Left ventricle myocardium superior (tissue), 1 donor: ENCODE measurements at regions not wholly inside any gene's neighbourhood (a gene's known extent, or its start where the extent isn't known, plus 50 kb on each side); places are given as distances from the start of the nearest gene placed in this dataset.
A peak's percentile ranks its signal among the peaks of the same experiment; 100 is the strongest.
"Not testable (repeated sequence)": the region's sequence is repeated elsewhere in the genome, so short reads cannot be mapped to it uniquely, and the experiment has no call there.

Source experiments
- ATAC-seq: fragments of 200-7000 bp; cut with Tn5 transposase; one replicate; pipeline ENCODE4 v1.9.1; 2020; ENCODE audit warnings: mild to moderate bottlenecking, moderate library complexity
- DNase-seq: peaks from one replicate; pipeline ENCODE4 v3.0.0-alpha.2; 2020
- intact Hi-C: fragments of 100-400 bp; cut with micrococcal nuclease; formaldehyde crosslinking; loops from one replicate; pipeline ENCODE4 v1.11.0; 2022
- donor health status: DM: no; HTN: yes; CAD: no; lungs with severe emphysema.

DNA sequence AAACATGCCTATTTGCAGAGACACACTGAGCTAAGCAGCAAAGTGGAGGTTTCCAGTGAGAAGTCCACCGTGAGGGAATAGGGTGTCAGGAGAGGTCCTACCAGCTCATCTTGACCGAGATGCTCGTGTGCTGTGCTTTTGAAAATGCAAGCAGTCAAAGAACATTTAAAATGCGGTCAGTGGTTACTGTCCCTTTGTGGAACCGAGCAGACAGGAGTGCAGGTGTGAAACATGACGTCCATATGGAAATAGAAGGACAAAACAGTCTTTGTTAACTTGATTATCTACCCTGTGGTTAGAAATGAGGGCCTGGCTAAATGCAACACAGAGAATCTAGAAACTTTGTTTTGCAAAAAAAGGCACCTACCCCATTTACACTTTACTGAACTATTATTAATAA lies 473.3 kb downstream of the SPATA31A6 start:
- ATAC-seq, DNase-seq, intact Hi-C loops: not testable (repeated sequence)

DNA sequence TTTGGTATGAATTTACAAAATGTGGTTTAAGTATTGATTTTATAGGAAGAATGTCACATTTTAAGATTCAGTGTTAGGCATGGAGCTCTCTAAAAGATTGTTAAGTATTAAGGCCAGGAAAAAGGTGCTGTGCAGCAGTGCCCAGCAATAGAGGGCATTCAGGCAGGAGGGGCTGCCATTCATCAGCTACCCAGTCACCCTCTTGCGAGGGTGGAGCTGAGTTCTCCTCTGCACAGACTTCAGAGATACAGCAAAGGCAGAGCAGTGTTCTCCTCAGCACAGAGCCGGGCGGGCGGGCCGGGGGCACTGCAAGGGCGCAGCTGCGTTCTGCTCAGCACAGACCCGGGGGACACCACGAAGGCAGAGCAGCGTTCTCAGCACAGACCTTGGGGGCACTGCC lies 474.0 kb downstream of the SPATA31A6 start:
- DNase-seq, ATAC-seq, intact Hi-C loops: not testable (repeated sequence)

DNA sequence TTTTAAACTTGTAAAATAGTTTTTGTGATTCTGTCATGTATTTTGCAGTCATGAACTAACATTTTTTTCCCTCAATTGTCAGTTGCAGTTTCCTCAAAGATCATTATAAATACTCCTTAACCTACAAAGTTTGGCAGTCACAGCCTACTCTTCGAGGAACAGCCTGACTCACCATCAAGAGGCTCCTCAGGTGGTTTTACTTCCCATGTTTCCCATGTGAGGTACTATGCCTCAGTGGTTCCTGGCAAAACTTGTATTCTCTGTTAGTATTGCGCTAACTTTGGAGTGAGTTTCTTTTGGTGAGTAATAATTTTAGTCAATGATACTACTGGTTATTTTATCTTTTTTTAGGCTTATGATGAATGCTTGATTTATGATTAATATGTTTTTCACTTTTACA lies 513.7 kb downstream of the SPATA31A6 start:
- DNase-seq, intact Hi-C loops, ATAC-seq: not testable (repeated sequence)

GRCh38 chr9:42702890-42703289 lies 519.4 kb downstream of the SPATA31A6 start:
- intact Hi-C loops, DNase-seq, ATAC-seq: not testable (repeated sequence)

DNA sequence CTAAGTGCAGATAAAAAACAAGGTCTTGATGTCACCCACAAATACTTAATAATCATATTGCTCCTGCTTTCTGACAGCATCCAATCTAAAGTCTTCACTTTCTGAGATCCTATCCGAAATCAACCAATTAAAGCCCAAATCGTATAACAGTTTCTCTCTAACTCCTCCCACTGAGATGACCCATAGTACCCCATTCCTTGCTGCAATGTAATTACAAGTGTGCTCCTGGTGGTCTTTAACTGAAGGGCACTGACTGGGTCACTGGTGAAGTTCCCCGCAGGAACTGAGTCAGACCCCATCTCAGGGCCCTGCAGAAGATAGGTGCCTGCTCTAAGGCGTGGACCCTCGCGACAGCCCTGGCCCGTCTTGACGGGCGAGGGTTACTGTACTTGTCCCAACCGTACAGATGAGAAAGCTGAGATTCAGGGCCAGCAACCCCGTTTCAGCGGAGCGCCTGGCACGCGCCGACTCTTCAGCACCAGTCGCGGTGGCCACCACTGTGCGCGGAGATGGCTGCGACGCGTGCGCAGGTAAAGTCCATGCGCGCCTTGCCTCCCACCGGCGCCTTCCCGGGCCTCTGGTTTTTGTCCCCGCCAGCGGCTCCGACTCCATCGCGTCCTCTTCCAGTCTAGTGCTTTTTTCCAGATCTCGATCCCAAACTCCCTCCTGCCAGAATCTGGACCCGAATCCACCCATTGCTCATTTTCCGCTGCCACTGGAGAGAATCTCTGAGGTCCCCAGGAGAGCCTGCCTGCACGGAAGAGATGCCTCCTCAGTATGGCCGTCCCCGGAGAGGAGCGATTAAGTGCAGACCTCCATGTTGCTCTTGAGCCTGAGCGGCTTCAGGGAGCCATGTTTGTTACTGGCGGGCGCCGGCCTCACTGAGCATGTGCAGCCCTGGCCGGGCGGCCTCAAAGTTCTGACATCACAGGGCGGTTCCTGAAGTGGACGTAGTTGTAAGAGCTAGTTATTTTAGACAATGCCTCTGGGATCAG lies 541.7 kb downstream of the SPATA31A6 start:
- DNase-seq, intact Hi-C loops, ATAC-seq: not testable (repeated sequence)

GRCh38 chr9:42743030-42743814 lies 559.8 kb downstream of the SPATA31A6 start:
- DNase-seq (peak; percentile 81), ATAC-seq (peak; percentile 64)
- intact Hi-C loops, result not testable (repeated sequence)

DNA sequence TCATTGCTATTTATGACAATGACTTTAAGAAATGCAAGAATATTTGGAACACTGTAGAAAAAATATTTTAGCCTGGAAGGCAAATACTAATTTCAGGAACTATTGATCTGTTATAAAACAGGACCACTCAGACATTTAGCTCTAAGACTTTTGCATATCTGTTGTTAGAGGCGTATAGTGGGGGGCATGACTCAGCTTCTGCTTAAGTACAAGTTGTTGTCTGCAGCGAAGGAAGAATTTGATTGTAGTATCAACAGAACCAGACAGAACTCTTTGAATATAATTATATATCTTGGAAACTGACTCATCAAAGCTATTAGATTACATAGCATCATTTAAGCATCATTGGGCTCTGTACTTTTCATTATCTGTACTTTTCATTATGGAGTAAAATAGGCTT lies 573.8 kb downstream of the SPATA31A6 start:
- intact Hi-C loops, DNase-seq, ATAC-seq: not testable (repeated sequence)

DNA sequence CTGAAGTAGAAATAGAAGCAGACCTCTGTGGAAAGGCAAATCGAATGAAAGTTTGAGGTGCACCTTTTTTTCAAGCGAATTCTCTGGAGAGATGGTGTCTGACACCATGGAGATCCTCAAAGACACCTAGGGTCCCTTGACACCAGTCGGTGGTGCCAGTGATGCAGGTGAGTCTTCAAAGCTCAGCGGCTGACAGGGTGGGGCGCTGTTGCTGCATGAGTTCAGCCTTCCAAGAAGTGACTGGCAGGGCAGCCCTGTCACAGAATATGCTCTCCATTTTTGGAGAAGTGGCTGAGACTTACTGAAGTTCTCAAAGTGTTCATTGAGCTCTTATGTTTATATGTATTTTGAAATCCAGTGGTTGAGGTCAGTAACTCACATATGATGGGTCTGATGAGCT lies 575.9 kb downstream of the SPATA31A6 start:
- not testable (repeated sequence) for ATAC-seq
- peak; percentile 29 for DNase-seq

GRCh38 chr9:42782201-42782600 lies 598.7 kb downstream of the SPATA31A6 start:
- intact Hi-C loops, DNase-seq, ATAC-seq: not testable (repeated sequence)

More for the DNA sequence above, 575.9 kb downstream of the SPATA31A6 start:
- intact Hi-C loops, result not testable (repeated sequence)

- ATAC-seq, DNase-seq, intact Hi-C loops: not testable (repeated sequence)
These were observed 609.3 kb downstream of the SPATA31A6 start for GRCh38 chr9:42792725-42793124.

DNA sequence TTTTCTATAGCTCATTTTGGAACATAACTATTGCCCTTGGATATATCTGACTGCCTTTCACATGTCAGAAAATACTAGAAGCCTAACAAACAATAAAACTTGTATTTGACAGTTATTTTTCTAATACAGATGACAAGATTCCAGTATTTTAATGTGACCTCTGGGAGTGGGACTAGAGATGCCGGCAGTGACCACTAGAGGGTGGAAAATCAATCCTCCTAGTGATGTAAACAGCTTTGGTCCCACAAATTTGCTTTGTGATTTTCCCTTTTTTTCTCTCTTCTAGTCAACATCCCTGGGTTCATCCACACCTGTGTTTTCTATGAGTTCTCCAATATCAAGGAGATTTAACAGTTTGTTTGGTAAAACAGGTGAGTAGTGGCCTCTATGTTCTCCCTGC lies 615.1 kb downstream of the SPATA31A6 start:
- ATAC-seq, intact Hi-C loops, DNase-seq: not testable (repeated sequence)

GRCh38 chr9:42802716-42803115 lies 619.3 kb downstream of the SPATA31A6 start:
- DNase-seq, ATAC-seq, intact Hi-C loops: not testable (repeated sequence)

DNA sequence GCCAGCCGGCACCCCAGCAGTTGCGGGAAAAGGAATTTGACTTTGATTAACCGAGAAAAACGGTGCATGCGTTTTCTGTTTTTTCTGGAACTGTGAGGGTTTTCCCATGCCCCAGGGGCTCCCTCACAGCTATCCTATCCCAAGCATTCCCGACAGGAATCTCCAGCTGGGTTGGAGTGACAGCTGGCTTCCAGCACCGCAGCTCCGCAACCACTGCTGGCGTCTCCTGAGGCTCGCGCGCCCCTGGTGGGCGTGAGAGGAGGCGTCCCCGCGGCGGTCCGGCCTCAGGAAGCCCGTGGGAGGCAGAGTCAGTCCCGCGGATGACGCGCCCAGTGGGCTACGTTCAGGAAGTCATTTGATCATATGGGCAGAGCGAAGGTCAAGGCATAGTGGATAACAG lies 623.2 kb downstream of the SPATA31A6 start:
- intact Hi-C loops, DNase-seq: not testable (repeated sequence)
- peak; percentile 77 for ATAC-seq

- peak; percentile 25 for ATAC-seq
- intact Hi-C loops, DNase-seq: not testable (repeated sequence)
These were observed 638.0 kb downstream of the SPATA31A6 start for GRCh38 chr9:42821468-42821867.

DNA sequence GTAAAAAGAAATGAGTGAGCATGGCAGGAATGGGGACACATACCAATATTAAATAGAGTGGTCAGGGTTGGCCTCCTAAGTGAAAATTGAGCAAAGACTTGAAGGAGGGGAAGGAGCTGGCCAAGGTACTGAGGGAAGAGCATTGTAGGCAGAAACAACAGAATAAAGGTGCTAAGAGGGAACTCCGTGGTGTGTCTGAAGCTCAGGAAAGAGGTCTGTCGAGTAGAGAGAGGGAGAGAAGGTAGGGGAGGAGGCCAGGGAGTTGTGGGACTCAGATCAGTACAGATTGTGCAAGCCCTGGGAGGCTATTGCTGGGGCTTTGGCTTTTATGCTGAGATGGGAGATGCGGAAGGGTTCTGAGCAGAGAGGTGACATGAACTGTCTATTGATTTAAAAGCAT lies 664.7 kb downstream of the SPATA31A6 start:
- DNase-seq, intact Hi-C loops, ATAC-seq: not testable (repeated sequence)

DNA sequence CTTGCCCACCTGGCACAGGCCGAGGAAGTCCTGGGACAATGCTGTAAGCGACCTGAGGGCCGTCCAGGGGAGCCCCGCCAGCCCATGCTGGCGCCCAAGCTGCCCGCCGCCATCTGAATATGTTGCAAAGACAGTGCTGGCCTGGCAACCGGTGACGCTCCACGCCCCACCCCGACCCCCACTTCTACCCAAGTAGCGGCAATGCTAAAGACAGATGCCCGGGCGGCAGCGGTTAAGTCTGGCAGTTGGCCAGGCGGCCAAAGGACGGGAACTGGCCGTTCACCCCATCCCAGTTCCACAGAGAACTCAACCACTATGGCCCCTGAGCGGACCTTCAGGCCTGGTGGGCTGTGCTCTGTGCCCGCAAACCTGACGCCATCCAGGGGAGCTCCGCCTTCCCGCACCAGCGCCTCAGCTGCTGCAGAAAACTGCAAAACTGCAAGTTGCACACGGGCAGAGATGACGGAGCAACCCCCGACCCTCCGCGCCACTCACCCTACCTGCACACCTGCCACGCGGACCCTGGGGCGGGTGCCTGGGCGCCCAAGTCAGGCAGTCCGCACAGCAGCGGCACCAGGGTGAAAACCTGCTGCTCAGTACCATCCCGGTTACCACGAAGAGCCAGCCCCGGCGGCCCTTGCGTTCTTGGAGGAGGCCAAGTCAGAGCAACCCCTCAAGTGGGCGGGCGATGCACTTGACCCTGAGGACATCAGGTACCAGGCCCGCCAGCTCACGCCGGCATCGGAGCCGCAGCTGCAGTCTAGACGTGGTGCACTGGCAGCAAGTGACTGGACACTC lies 667.6 kb downstream of the SPATA31A6 start:
- not testable (repeated sequence) for ATAC-seq
- DNase-seq, result peak; percentile 24

DNA sequence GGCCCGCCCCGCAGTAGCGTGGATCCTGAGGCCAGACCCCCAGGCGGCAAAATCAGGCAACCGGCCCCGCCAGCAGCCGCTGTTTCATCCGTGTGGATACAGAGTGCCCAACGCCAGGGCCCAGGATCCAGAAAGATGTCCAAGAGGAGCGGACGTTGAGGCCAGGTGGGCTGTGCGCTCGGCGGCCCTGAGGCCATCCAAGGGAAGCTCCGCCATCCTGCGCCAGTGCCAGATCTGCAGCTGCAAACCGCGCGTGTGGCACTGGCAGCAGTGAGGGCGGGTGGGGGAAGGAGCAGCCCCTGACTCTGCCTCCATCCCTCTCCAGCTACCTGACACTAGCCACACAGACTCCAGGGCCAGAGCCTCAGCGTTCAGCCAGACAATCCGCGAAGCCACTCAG lies 668.2 kb downstream of the SPATA31A6 start:
- intact Hi-C loops, DNase-seq, ATAC-seq: not testable (repeated sequence)

More for the DNA sequence above, 667.6 kb downstream of the SPATA31A6 start:
- intact Hi-C loops, result not testable (repeated sequence)

- DNase-seq, result peak; percentile 53
- intact Hi-C loops, result not testable (repeated sequence)
These were observed 668.9 kb downstream of the SPATA31A6 start for GRCh38 chr9:42852133-42852930.

More at GRCh38 chr9:42852133-42852930, 668.9 kb downstream of the SPATA31A6 start:
- ATAC-seq, result peak; percentile 28
